Uterus (tissue), 2 donors: ENCODE measurements at regions not wholly inside any gene's neighbourhood (a gene's known extent, or its start where the extent isn't known, plus 50 kb on each side); places are given as distances from the start of the nearest gene placed in this dataset.

Experiments
- CTCF ChIP-seq, 4 experiments: fragments of 200-600 bp in 2 of 4; fragments of 450-650 bp in 2 of 4; sonication (generic) in 2 of 4; IDR thresholded peaks; one replicate each; pipeline ENCODE4 v1.5.1; 2016 to 2019; ENCODE audit warnings: antibody characterized with exemption in 4 of 4, mild to moderate bottlenecking in 2 of 4, moderate library complexity in 1 of 4
- POLR2A ChIP-seq, 2 donors: fragments of 450-650 bp; IDR thresholded peaks; one replicate each; pipeline ENCODE4 v1.6.1; 2016; ENCODE audit warnings: antibody characterized with exemption in 2 of 2, mild to moderate bottlenecking in 1 of 2, moderate library complexity in 1 of 2

- TF ChIP-seq CTCF (IDR thresholded peaks at IDR 0.05): no peak
- TF ChIP-seq POLR2A (IDR thresholded peaks at IDR 0.05): no peak
Measured at GRCh38 chr1:79682478-79682877, 675.9 kb upstream of the ADGRL4 start.
